HepG2 (cell line): ENCODE measurements at regions not wholly inside any gene's neighbourhood (a gene's known extent, or its start where the extent isn't known, plus 50 kb on each side); places are given as distances from the start of the nearest gene placed in this dataset.

ENCODE experiments used
- ATAC-seq: fragments of 200-7000 bp; cut with Tn5 transposase; 3 replicates; pipeline ENCODE4 v1.9.1; 2020; ENCODE audit warnings: mild to moderate bottlenecking, moderate library complexity
- BruUV-seq: library from RNA; stranded (reverse); fragments of 400-500 nt; replicated peaks from 2 replicates; lab custom pipeline; 2021; lab: Mats Ljungman, UMichigan
- CTCF ChIA-PET: fragments of 300-600 bp; formaldehyde crosslinking; extraction: SDS; loops from one replicate; lab custom pipeline; 2021; ENCODE audit warnings: low total read pairs, inconsistent platforms, low intra/inter-chr PET ratio; lab: Yijun Ruan, JAX
- POLR2A ChIA-PET: fragments of 350-600 bp; sonication (Branson Sonifier 250); formaldehyde crosslinking; loops from one replicate; lab custom pipeline; 2020; ENCODE audit warnings: antibody characterized with exemption, inconsistent platforms; lab: Yijun Ruan, JAX
- DNase-seq: peaks from one replicate; pipeline ENCODE4 v3.0.0-alpha.2; 2015; ENCODE audit warnings: low spot score
- FAIRE-seq: peaks from 3 replicates; lab custom pipeline; 2011; peaks lifted over from hg19 to GRCh38; lab: Jason Lieb, UNC
- H2AFZ ChIP-seq: one replicate; pipeline ENCODE4 v1.6.1; 2011; ENCODE audit warnings: low read length, inconsistent platforms
- H3K27ac ChIP-seq: fragments of 300-600 bp; 3 replicates; pipeline ENCODE4 v1.8.0; 2011; ENCODE audit warnings: mixed run types, mild to moderate bottlenecking, mixed read lengths, low read length, inconsistent platforms; ENCODE audit not compliant: insufficient read depth; ENCODE audit errors: extremely low read length
- H3K27me3 ChIP-seq, 2 experiments: fragments of 200-600 bp in 1 of 2; 2 replicates in 1 of 2; 3 replicates in 1 of 2; pipeline versions ENCODE4 v1.6.0 to v1.8.0; 2011; ENCODE audit warnings: low read length in 2 of 2, mild to moderate bottlenecking in 2 of 2, moderate library complexity in 2 of 2, inconsistent platforms in 1 of 2; ENCODE audit not compliant: insufficient read depth in 2 of 2, control insufficient read depth in 1 of 2
- H3K36me3 ChIP-seq, 2 experiments: fragments of 200-600 bp in 1 of 2; replicated peaks in 1 of 2; 2 replicates in 1 of 2; 3 replicates in 1 of 2; pipeline versions ENCODE4 v1.5.1 to v1.8.0; 2011; ENCODE audit warnings: low read length in 2 of 2, inconsistent platforms in 1 of 2; ENCODE audit not compliant: insufficient read depth in 2 of 2, control insufficient read depth in 1 of 2
- H3K4me1 ChIP-seq: 2 replicates; pipeline ENCODE4 v1.5.1; 2012; ENCODE audit warnings: low read length, inconsistent platforms; ENCODE audit not compliant: insufficient read depth
- H3K4me2 ChIP-seq: 2 replicates; pipeline ENCODE4 v1.6.0; 2011; ENCODE audit warnings: low read depth, low read length, inconsistent platforms
- H3K4me3 ChIP-seq, 3 experiments: fragments of 200-600 bp in 1 of 3; sonication (generic), shearing (Covaris generic) in 1 of 3; replicated peaks in 1 of 3; 2 replicates each; pipeline ENCODE4 v1.5.1; 2011 to 2016; ENCODE audit warnings: low read length in 3 of 3, inconsistent platforms in 2 of 3, low read depth in 2 of 3, mild to moderate bottlenecking in 2 of 3, control low read depth in 1 of 3, mixed read lengths in 1 of 3; ENCODE audit not compliant: insufficient read depth in 1 of 3
- H3K79me2 ChIP-seq: one replicate; pipeline ENCODE4 v1.6.1; 2011; ENCODE audit warnings: low read length, inconsistent platforms; ENCODE audit not compliant: insufficient read depth
- H3K9ac ChIP-seq: 2 replicates; pipeline ENCODE4 v1.6.0; 2011; ENCODE audit warnings: mild to moderate bottlenecking, low read depth, low read length, inconsistent platforms; ENCODE audit not compliant: insufficient read depth
- H3K9me3 ChIP-seq: 2 replicates; pipeline ENCODE4 v1.5.1; 2012; ENCODE audit warnings: mild to moderate bottlenecking, low read length
- H4K20me1 ChIP-seq: 2 replicates; pipeline ENCODE4 v1.6.0; 2011; ENCODE audit warnings: inconsistent platforms, mild to moderate bottlenecking, low read length, moderate library complexity; ENCODE audit not compliant: insufficient read depth
- MTA3 ChIP-seq: sonication (generic); formaldehyde crosslinking; IDR thresholded peaks from 2 replicates; pipeline ENCODE4 v1.4.0; 2020; ENCODE audit warnings: missing genetic modification reagents
- ZNF615 ChIP-seq: sonication (generic); formaldehyde crosslinking; IDR thresholded peaks from 2 replicates; pipeline ENCODE4 v1.5.0; 2020; ENCODE audit warnings: mild to moderate bottlenecking, missing genetic modification reagents, borderline replicate concordance
- ZZZ3 ChIP-seq: sonication (generic); formaldehyde crosslinking; IDR thresholded peaks from 2 replicates; pipeline ENCODE4 v1.4.0; 2020; ENCODE audit warnings: missing genetic modification reagents, mild to moderate bottlenecking, borderline replicate concordance
- WGBS: methylation state at CpG from one replicate; pipeline ENCODE4 v1.1.6; 2017; ENCODE audit warnings: low lambda C conversion rate; 5-methylcytosine and 5-hydroxymethylcytosine counted together
- in situ Hi-C: cut with HindIII; loops from 2 replicates; pipeline ENCODE4 v1.10.0; 2017; ENCODE audit warnings: low pct_unique_long_range_greater_than_20kb; ENCODE audit not compliant: extremely low pct_ligation_motif_present
- intact Hi-C: fragments of 100-400 bp; cut with micrococcal nuclease; formaldehyde crosslinking; loops from one replicate; pipeline ENCODE4 v1.10.0; 2022; ENCODE audit not compliant: unreplicated experiment
- TF ChIP-seq, protein P1 (sequence below): sonication (generic); formaldehyde crosslinking; IDR thresholded peaks from 2 replicates; pipeline ENCODE4 v1.5.1; 2020; ENCODE audit warnings: mild to moderate bottlenecking, missing genetic modification reagents, borderline replicate concordance

DNA sequence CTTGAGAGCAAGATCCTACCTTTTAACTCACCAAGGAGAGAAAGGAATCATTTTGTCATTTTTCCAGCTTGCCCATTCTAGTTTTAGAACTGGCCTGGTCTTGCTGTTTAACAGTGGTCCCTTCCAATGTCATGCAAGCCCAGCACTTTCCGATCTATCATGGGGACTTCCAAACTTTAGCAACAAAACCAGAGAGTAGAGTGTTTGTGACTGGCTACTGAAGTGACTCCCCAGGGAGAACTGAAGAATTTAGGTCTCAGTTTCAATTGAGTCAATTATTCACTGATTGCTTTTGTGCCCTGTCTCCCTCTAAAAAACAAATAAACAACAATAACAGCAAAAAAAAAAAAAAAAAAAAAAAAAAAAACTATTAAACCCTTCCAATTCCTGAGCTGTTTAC lies 108.3 kb downstream of the LHFPL1 start:
- H4K20me1 ChIP-seq: no peaks in the 10 kb centered on the region
- BruUV-seq: no TSS peak
- H2AFZ ChIP-seq: no peak overlapping the region
- no peaks in the 10 kb centered on the region for H3K9me3 ChIP-seq
- ChIA-PET CTCF (no interaction called here), POLR2A (no interaction called here)
- in situ Hi-C loops: no loop called here
- H3K4me2 ChIP-seq: no peak overlapping the region
- DNase-seq (no peak), ATAC-seq (no peak), FAIRE-seq (no peak)
- intact Hi-C loops: no loop called here
- no peaks in the 10 kb centered on the region for H3K79me2 ChIP-seq
- H3K36me3 ChIP-seq: no peaks in the 10 kb centered on the region
- H3K27me3 ChIP-seq: no peaks in the 10 kb centered on the region
- TF ChIP-seq, protein P1, sequence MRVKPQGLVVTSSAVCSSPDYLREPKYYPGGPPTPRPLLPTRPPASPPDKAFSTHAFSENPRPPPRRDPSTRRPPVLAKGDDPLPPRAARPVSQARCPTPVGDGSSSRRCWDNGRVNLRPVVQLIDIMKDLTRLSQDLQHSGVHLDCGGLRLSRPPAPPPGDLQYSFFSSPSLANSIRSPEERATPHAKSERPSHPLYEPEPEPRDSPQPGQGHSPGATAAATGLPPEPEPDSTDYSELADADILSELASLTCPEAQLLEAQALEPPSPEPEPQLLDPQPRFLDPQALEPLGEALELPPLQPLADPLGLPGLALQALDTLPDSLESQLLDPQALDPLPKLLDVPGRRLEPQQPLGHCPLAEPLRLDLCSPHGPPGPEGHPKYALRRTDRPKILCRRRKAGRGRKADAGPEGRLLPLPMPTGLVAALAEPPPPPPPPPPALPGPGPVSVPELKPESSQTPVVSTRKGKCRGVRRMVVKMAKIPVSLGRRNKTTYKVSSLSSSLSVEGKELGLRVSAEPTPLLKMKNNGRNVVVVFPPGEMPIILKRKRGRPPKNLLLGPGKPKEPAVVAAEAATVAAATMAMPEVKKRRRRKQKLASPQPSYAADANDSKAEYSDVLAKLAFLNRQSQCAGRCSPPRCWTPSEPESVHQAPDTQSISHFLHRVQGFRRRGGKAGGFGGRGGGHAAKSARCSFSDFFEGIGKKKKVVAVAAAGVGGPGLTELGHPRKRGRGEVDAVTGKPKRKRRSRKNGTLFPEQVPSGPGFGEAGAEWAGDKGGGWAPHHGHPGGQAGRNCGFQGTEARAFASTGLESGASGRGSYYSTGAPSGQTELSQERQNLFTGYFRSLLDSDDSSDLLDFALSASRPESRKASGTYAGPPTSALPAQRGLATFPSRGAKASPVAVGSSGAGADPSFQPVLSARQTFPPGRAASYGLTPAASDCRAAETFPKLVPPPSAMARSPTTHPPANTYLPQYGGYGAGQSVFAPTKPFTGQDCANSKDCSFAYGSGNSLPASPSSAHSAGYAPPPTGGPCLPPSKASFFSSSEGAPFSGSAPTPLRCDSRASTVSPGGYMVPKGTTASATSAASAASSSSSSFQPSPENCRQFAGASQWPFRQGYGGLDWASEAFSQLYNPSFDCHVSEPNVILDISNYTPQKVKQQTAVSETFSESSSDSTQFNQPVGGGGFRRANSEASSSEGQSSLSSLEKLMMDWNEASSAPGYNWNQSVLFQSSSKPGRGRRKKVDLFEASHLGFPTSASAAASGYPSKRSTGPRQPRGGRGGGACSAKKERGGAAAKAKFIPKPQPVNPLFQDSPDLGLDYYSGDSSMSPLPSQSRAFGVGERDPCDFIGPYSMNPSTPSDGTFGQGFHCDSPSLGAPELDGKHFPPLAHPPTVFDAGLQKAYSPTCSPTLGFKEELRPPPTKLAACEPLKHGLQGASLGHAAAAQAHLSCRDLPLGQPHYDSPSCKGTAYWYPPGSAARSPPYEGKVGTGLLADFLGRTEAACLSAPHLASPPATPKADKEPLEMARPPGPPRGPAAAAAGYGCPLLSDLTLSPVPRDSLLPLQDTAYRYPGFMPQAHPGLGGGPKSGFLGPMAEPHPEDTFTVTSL: no peak
- TF ChIP-seq ZZZ3 (CRISPR knock-in tag): no peak
- TF ChIP-seq ZNF615 (CRISPR knock-in tag): no peak
- no peak for TF ChIP-seq MTA3 (CRISPR knock-in tag)
- WGBS: 100% methylated on average over 1 of the region's 1 CpG
- H3K9ac ChIP-seq: no peak overlapping the region
- H3K4me3 ChIP-seq: no peak overlapping the region
- H3K27ac ChIP-seq: no peak overlapping the region
- no peaks in the 10 kb centered on the region for H3K4me1 ChIP-seq
